Thoracic aorta (tissue), 2 donors: ENCODE measurements at regions not wholly inside any gene's neighbourhood (a gene's known extent, or its start where the extent isn't known, plus 50 kb on each side); places are given as distances from the start of the nearest gene placed in this dataset.

Source experiments
- ATAC-seq: fragments of 150-250 bp; one replicate; pipeline ENCODE4 v1.8.0; 2017; ENCODE audit warnings: low read depth; ENCODE audit not compliant: insufficient number of reproducible peaks, low FRiP score
- DNase-seq: peaks from one replicate; pipeline ENCODE4 v3.0.0-alpha.2; 2020; ENCODE audit warnings: low spot score
- H3K27ac ChIP-seq, 2 donors: fragments of 200-600 bp; sonication (generic); 1 replicate in 1 of 2; 2 replicates in 1 of 2; pipeline ENCODE4 v1.5.1; 2016; ENCODE audit warnings: mild to moderate bottlenecking in 2 of 2, moderate library complexity in 2 of 2
- H3K27me3 ChIP-seq: fragments of 200-600 bp; sonication (generic); replicated peaks from 2 replicates; pipeline ENCODE4 v1.6.0; 2016; ENCODE audit warnings: mild to moderate bottlenecking; ENCODE audit not compliant: insufficient read depth
- H3K36me3 ChIP-seq: fragments of 200-600 bp; sonication (generic); one replicate; pipeline ENCODE4 v1.5.1; 2016
- H3K4me1 ChIP-seq, 2 donors: fragments of 200-600 bp; sonication (generic); 1 replicate in 1 of 2; 2 replicates in 1 of 2; pipeline versions ENCODE4 v1.5.1 to v1.6.0; 2016; ENCODE audit warnings: low read depth in 2 of 2, mild to moderate bottlenecking in 1 of 2; ENCODE audit not compliant: control insufficient read depth in 1 of 2
- H3K4me3 ChIP-seq: fragments of 200-600 bp; sonication (generic); 2 replicates; pipeline ENCODE4 v1.5.1; 2016; ENCODE audit warnings: mild to moderate bottlenecking
- H3K9me3 ChIP-seq: fragments of 200-600 bp; sonication (generic); 2 replicates; pipeline ENCODE4 v1.5.1; 2016
- TF ChIP-seq, protein P1 (sequence below): fragments of 200-600 bp; sonication (generic); IDR thresholded peaks from one replicate; pipeline ENCODE4 v1.5.1; 2019; ENCODE audit warnings: antibody characterized with exemption

DNA sequence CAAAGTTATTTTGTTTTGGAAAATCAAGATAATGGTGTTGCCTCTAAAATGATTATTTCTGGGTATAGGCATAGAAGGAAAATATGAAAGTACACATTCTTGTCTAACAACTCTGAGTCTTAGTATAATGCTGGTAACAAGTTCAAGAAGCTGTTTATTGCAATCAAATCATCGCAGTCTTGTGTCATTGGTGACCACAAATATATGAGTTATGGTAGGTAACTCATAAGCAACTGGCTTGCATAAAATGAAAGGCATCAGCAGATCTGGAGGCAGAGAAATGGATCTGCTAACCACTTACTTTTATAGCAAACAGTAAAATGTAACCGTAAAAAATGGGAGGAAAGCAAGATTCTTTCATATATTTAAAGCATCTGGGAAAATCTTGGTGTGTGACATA is 156.2 kb upstream of the TCF4 start:
- ATAC-seq (no peak), DNase-seq (no peak)
- no peak overlapping the region for H3K4me3 ChIP-seq
- no peaks in the 10 kb centered on the region for H3K27me3 ChIP-seq
- H3K9me3 ChIP-seq, result no peaks in the 10 kb centered on the region
- H3K36me3 ChIP-seq, result no peaks in the 10 kb centered on the region
- no peaks in the 10 kb centered on the region for H3K4me1 ChIP-seq
- H3K27ac ChIP-seq, result no peak overlapping the region
- TF ChIP-seq, protein P1, sequence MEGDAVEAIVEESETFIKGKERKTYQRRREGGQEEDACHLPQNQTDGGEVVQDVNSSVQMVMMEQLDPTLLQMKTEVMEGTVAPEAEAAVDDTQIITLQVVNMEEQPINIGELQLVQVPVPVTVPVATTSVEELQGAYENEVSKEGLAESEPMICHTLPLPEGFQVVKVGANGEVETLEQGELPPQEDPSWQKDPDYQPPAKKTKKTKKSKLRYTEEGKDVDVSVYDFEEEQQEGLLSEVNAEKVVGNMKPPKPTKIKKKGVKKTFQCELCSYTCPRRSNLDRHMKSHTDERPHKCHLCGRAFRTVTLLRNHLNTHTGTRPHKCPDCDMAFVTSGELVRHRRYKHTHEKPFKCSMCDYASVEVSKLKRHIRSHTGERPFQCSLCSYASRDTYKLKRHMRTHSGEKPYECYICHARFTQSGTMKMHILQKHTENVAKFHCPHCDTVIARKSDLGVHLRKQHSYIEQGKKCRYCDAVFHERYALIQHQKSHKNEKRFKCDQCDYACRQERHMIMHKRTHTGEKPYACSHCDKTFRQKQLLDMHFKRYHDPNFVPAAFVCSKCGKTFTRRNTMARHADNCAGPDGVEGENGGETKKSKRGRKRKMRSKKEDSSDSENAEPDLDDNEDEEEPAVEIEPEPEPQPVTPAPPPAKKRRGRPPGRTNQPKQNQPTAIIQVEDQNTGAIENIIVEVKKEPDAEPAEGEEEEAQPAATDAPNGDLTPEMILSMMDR, result no peak

GRCh38 chr18:55743736-55744135 is 155.7 kb upstream of the TCF4 start:
- Histone ChIP-seq H3K36me3 (no peaks in the 10 kb centered on the region), H3K9me3 (no peaks in the 10 kb centered on the region), H3K4me3 (no peak overlapping the region), H3K27ac (no peak overlapping the region), H3K4me1 (no peaks in the 10 kb centered on the region), H3K27me3 (no peaks in the 10 kb centered on the region)
- no peak for DNase-seq
- no peak for ATAC-seq
- TF ChIP-seq, protein P1, result no peak

- no peaks in the 10 kb centered on the region for H3K9me3 ChIP-seq
- TF ChIP-seq, protein P1, result no peak
- H3K4me1 ChIP-seq, result no peaks in the 10 kb centered on the region
- H3K27ac ChIP-seq, result no peak overlapping the region
- no peaks in the 10 kb centered on the region for H3K36me3 ChIP-seq
- H3K4me3 ChIP-seq, result no peak overlapping the region
- H3K27me3 ChIP-seq, result no peaks in the 10 kb centered on the region
- DNase-seq, result no peak
- no peak for ATAC-seq
Measured at GRCh38 chr18:55743133-55743532, 155.1 kb upstream of the TCF4 start.

GRCh38 chr18:55739488-55739887 is 151.5 kb upstream of the TCF4 start:
- no peak for ATAC-seq
- Histone ChIP-seq H3K4me3 (no peak overlapping the region), H3K9me3 (no peaks in the 10 kb centered on the region), H3K36me3 (no peaks in the 10 kb centered on the region), H3K27ac (no peak overlapping the region), H3K27me3 (no peaks in the 10 kb centered on the region), H3K4me1 (no peaks in the 10 kb centered on the region)
- TF ChIP-seq, protein P1, result no peak
- DNase-seq, result no peak

DNA sequence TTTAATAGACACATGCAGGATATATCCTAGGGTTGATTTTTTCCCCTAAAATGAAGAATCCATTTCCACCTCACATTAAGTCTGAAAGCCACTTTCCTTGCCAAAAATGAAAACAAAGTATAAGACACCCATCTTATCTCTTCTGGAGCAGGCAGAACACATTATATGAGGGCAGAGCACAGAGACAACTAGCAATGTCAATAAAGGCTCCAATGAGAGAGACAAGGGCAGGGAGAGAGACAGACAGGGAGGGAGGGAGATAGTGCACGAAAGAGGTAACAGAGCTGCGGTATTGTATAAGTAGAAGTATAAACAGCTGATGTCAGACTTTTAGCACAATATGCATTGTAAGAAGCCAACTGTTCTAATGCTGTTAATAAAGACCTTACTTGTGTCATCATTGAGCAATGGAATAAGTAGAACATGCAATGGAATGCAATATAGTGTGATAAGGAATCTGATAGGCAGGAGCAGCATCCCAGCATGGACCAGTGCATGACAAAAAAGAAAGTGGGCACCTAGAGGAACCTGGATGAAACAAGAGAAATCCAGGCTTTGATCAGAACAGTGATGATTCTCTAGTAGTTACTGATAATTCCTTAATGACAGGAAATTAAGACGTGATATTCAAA is 150.6 kb upstream of the TCF4 start:
- no peak overlapping the region for H3K4me3 ChIP-seq
- H3K27ac ChIP-seq, result no peak overlapping the region
- no peaks in the 10 kb centered on the region for H3K36me3 ChIP-seq
- no peaks in the 10 kb centered on the region for H3K27me3 ChIP-seq
- ATAC-seq, result no peak
- no peaks in the 10 kb centered on the region for H3K9me3 ChIP-seq
- no peak for DNase-seq
- H3K4me1 ChIP-seq, result no peaks in the 10 kb centered on the region
- TF ChIP-seq, protein P1, result no peak
